RWPE2 (cell line): ENCODE measurements at regions not wholly inside any gene's neighbourhood (a gene's known extent, or its start where the extent isn't known, plus 50 kb on each side); places are given as distances from the start of the nearest gene placed in this dataset.
"Not testable (repeated sequence)": the region's sequence is repeated elsewhere in the genome, so short reads cannot be mapped to it uniquely, and the experiment has no call there.

Experiments used
- ATAC-seq: fragments of 200-7000 bp; cut with Tn5 transposase; 3 replicates; pipeline ENCODE4 v1.9.1; 2021; ENCODE audit warnings: low read depth
- DNase-seq: peaks from one replicate; pipeline ENCODE4 v3.0.0-alpha.2; 2020; ENCODE audit warnings: low spot score
- H3K27ac ChIP-seq: fragments of 450-650 bp; 2 replicates; pipeline ENCODE4 v1.5.1; 2017; ENCODE audit warnings: mild to moderate bottlenecking; ENCODE audit not compliant: poor library complexity, severe bottlenecking
- H3K27me3 ChIP-seq: fragments of 250-450 bp; sonication (Bioruptor Pico); 2 replicates; pipeline ENCODE4 v1.5.1; 2021; ENCODE audit warnings: mild to moderate bottlenecking, moderate library complexity; ENCODE audit not compliant: insufficient read depth, poor library complexity, severe bottlenecking
- H3K36me3 ChIP-seq: fragments of 250-450 bp; sonication (Bioruptor Pico); 2 replicates; pipeline ENCODE4 v1.5.1; 2020; ENCODE audit warnings: low read depth, mild to moderate bottlenecking, moderate library complexity
- H3K4me1 ChIP-seq: fragments of 250-450 bp; sonication (Bioruptor Pico); 2 replicates; pipeline ENCODE4 v1.5.1; 2021; ENCODE audit warnings: mild to moderate bottlenecking, moderate library complexity; ENCODE audit not compliant: insufficient read depth, poor library complexity, severe bottlenecking
- H3K4me3 ChIP-seq: fragments of 250-450 bp; sonication (Bioruptor Pico); 2 replicates; pipeline ENCODE4 v1.5.1; 2021; ENCODE audit warnings: mild to moderate bottlenecking, moderate library complexity; ENCODE audit not compliant: severe bottlenecking
- H3K9me3 ChIP-seq: fragments of 250-450 bp; sonication (Bioruptor Pico); 2 replicates; pipeline ENCODE4 v1.5.1; 2021; ENCODE audit warnings: mild to moderate bottlenecking, moderate library complexity; ENCODE audit not compliant: severe bottlenecking
- TF ChIP-seq, protein P1 (sequence below): fragments of 450-650 bp; IDR thresholded peaks from one replicate; pipeline ENCODE4 v1.5.1; 2017; ENCODE audit warnings: mild to moderate bottlenecking, moderate library complexity; ENCODE audit not compliant: poor library complexity, severe bottlenecking

DNA sequence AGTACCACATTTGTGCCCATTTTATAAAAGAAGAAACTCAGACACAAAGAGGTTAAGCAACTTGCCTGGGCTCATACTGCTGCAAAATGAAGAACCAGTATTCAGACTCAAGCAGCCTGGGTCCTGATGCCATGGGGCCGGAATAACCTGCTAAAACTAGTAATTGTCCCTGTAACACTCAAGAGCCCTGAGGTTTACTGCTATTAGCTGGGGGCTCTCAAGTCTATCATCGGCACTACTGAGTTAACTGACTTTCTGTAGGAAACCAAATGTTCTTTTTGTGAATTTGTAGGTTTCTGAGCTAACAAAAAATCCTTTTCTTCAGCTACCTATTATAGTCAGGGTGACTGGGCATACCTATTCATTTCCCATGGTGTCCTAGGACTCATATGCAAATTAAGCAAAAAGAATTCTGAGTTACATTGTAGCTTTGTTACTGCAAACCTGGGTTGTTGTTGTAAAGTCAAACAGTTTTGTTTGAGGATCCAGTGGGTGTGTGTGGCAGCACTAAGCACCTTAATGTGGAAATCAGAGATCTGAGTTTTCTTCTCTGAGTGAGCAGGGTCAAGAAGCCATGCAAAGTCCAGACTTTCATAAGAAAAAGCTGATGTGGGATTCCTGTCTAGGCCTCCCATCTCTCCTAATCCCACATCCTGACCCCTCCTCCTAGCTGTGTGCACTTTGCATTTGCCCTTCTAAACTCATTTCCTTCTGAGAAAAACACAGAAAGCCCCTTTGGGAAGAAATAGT lies 72.4 kb upstream of the TNP1 start:
- Histone ChIP-seq H3K4me3 (no peak overlapping the region), H3K4me1 (no peaks in the 10 kb centered on the region), H3K36me3 (no peaks in the 10 kb centered on the region), H3K27ac (no peak overlapping the region), H3K27me3 (no peaks in the 10 kb centered on the region), H3K9me3 (no peaks in the 10 kb centered on the region)
- ATAC-seq (no peak), DNase-seq (no peak)
- TF ChIP-seq, protein P1, sequence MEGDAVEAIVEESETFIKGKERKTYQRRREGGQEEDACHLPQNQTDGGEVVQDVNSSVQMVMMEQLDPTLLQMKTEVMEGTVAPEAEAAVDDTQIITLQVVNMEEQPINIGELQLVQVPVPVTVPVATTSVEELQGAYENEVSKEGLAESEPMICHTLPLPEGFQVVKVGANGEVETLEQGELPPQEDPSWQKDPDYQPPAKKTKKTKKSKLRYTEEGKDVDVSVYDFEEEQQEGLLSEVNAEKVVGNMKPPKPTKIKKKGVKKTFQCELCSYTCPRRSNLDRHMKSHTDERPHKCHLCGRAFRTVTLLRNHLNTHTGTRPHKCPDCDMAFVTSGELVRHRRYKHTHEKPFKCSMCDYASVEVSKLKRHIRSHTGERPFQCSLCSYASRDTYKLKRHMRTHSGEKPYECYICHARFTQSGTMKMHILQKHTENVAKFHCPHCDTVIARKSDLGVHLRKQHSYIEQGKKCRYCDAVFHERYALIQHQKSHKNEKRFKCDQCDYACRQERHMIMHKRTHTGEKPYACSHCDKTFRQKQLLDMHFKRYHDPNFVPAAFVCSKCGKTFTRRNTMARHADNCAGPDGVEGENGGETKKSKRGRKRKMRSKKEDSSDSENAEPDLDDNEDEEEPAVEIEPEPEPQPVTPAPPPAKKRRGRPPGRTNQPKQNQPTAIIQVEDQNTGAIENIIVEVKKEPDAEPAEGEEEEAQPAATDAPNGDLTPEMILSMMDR: no peak

DNA sequence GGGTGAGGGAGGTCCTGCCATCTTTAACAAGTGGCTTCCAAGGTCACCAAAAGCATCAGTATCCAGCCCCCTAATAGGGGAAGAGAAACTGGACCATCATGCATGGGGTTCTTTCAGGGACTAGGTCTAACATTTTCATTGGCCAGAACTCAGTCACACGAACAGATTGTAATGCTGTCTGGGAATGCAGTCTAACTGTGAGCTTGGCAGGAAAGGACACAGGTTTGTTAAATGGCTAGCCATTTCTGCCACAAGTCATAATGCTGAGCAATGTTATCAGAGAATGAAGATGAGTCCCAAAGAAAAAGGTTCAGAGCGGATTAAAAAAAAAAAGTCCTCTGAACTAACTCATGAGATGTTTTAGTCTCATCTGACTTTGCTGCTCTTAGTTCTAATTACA lies 70.9 kb upstream of the TNP1 start:
- no peaks in the 10 kb centered on the region for H3K4me1 ChIP-seq
- H3K4me3 ChIP-seq: no peak overlapping the region
- no peaks in the 10 kb centered on the region for H3K9me3 ChIP-seq
- ATAC-seq (no peak), DNase-seq (no peak)
- TF ChIP-seq, protein P1: no peak
- H3K36me3 ChIP-seq: no peaks in the 10 kb centered on the region
- H3K27ac ChIP-seq: no peak overlapping the region
- H3K27me3 ChIP-seq: no peaks in the 10 kb centered on the region

DNA sequence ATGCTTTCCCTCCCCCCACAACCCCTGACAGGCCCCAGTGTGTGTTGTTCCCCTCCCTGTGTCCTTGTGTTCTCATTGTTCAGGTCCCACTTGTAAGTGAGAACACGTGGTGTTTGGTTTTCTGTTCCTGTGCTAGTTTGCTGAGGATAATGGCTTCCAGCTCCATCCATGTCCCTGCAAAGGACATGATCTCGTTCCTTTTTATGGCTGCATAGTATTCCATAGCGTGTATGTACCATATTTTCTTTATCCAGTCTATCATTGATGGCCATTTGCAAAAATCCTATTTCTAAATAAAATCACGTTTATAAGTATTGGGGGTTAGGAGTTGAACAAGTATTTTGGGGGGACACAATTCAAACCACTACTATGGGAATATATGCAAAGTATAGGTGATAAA lies 69.5 kb upstream of the TNP1 start:
- not testable (repeated sequence) for ATAC-seq, H3K27ac ChIP-seq, H3K4me3 ChIP-seq, H3K27me3 ChIP-seq, H3K4me1 ChIP-seq, H3K9me3 ChIP-seq, H3K36me3 ChIP-seq, DNase-seq

DNA sequence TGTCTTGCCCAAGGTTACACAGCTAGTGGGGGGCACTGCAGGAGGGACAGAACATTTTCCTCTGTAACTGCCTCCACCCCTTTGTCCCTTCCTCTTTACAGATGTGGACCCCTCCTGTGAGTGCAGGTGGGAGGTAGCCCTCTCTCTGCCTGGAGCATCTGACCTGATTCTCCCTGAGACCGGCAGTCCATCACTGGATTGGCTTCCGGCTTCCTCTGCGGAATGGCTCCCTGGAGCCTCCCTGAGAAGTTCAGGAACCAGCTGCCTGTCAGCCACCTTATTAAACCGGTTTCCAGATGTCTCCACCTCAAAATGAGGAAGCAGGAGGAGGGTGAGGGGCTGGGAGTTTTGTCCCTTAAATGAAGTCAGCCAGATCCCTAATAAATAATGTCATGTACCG lies 67.3 kb upstream of the TNP1 start:
- H3K9me3 ChIP-seq: no peaks in the 10 kb centered on the region
- TF ChIP-seq, protein P1: no peak
- ATAC-seq (no peak), DNase-seq (no peak)
- no peak overlapping the region for H3K27ac ChIP-seq
- H3K27me3 ChIP-seq: no peaks in the 10 kb centered on the region
- H3K4me3 ChIP-seq: no peak overlapping the region
- no peaks in the 10 kb centered on the region for H3K4me1 ChIP-seq
- H3K36me3 ChIP-seq: no peaks in the 10 kb centered on the region

DNA sequence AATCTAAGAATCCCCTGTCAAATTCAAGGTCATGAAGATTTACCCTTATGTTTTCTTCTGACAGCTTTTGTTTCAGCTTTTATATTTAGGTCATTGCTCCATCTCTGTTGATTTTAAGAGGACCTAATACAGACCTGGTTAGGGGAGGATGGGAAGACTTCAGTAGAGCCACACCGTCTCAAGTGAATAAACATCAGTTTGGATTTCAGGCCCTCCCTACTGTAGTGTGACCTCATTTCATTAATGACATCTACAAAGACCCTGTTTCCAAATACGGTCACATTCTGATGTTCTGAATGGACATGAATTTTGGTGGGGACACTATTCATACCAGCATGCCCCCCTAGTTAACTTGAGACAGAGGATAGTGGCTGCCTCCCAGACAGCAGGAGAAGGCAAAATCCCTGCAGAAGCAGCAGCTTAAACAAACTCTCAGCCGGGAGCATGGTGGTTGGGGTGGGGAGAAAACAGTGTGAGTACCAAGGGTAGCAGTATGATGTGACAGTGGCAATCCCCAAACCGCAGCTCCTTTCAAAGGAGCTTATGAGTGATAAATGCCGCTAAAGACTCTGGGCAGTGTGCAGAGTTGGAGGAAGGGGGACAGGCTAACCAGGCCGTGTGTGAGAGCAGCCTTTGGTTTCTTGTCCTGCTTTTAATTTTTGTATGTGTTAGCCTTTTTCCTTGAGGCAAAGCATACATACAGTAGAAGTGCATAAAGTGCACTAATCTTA lies 65.9 kb upstream of the TNP1 start:
- ATAC-seq: no peak
- Histone ChIP-seq H3K4me3 (no peak overlapping the region), H3K27ac (no peak overlapping the region), H3K36me3 (no peaks in the 10 kb centered on the region), H3K4me1 (no peaks in the 10 kb centered on the region), H3K9me3 (no peaks in the 10 kb centered on the region), H3K27me3 (no peaks in the 10 kb centered on the region)
- TF ChIP-seq, protein P1: no peak
- no peak for DNase-seq
